ENCODE measurements at regions not wholly inside any gene's neighbourhood (a gene's known extent, or its start where the extent isn't known, plus 50 kb on each side); places are given as distances from the start of the nearest gene placed in this dataset.

- Histone ChIP-seq H3K4me3 (ENCODE audit: low read depth, low read length) (no peak overlapping the region), H3K4me1 (no peaks in the 10 kb centered on the region), H3K9me3 (no peaks in the 10 kb centered on the region), H3K36me3 (ENCODE audit: control insufficient read depth, insufficient read depth, low read length) (no peaks in the 10 kb centered on the region), H3K27me3 (replicated peaks; ENCODE audit: control insufficient read depth, insufficient read depth, low read length) (no peaks in the 10 kb centered on the region)
- BruUV-seq (replicated peaks) = no TSS peak
- Mint-ChIP-seq H3K4me3 (ENCODE audit: unreplicated experiment) (no peak overlapping the region), H3K36me3 (ENCODE audit: insufficient read depth, unreplicated experiment) (no peaks in the 10 kb centered on the region), H3K4me1 (ENCODE audit: low read depth, unreplicated experiment) (no peaks in the 10 kb centered on the region), H3K27ac (ENCODE audit: unreplicated experiment) (no peak overlapping the region), H3K27me3 (ENCODE audit: insufficient read depth, unreplicated experiment) (no peaks in the 10 kb centered on the region), H3K9me3 (ENCODE audit: unreplicated experiment) (no peaks in the 10 kb centered on the region)
- POLR2A ChIA-PET = no interaction called here
- CTCF ChIA-PET = no interaction called here
- no peak for TF ChIP-seq CTCF (IDR thresholded peaks at IDR 0.05; ENCODE audit: insufficient read depth in 1 of 2, low read depth in 1 of 2, low read length in 1 of 2, severe bottlenecking in 1 of 2, unreplicated experiment in 1 of 2)
- no peak for DNase-seq
- intact Hi-C loops (cut with micrococcal nuclease; ENCODE audit: unreplicated experiment) = no loop called here
These were observed 380.4 kb upstream of the SORCS1 start for GRCh38 chr10:107544706-107545520.

- H3K4me3 Mint-ChIP-seq (ENCODE audit: unreplicated experiment) = no peak overlapping the region
- no peaks in the 10 kb centered on the region for H3K27me3 Mint-ChIP-seq (ENCODE audit: insufficient read depth, unreplicated experiment)
- Histone ChIP-seq H3K9me3 (no peaks in the 10 kb centered on the region), H3K4me3 (ENCODE audit: low read depth, low read length) (no peak overlapping the region), H3K4me1 (no peaks in the 10 kb centered on the region), H3K27me3 (replicated peaks; ENCODE audit: control insufficient read depth, insufficient read depth, low read length) (no peaks in the 10 kb centered on the region), H3K36me3 (ENCODE audit: control insufficient read depth, insufficient read depth, low read length) (no peaks in the 10 kb centered on the region)
- no peaks in the 10 kb centered on the region for H3K9me3 Mint-ChIP-seq (ENCODE audit: unreplicated experiment)
- TF ChIP-seq CTCF (IDR thresholded peaks at IDR 0.05; ENCODE audit: insufficient read depth in 1 of 2, low read depth in 1 of 2, low read length in 1 of 2, severe bottlenecking in 1 of 2, unreplicated experiment in 1 of 2) = no peak
- ChIA-PET CTCF (no interaction called here), POLR2A (no interaction called here)
- BruUV-seq (replicated peaks) = no TSS peak
- no peak overlapping the region for H3K27ac Mint-ChIP-seq (ENCODE audit: unreplicated experiment)
- no peaks in the 10 kb centered on the region for H3K4me1 Mint-ChIP-seq (ENCODE audit: low read depth, unreplicated experiment)
- no peaks in the 10 kb centered on the region for H3K36me3 Mint-ChIP-seq (ENCODE audit: insufficient read depth, unreplicated experiment)
- no peak for DNase-seq
- intact Hi-C loops (cut with micrococcal nuclease; ENCODE audit: unreplicated experiment) = no loop called here
These were observed 378.1 kb upstream of the SORCS1 start for GRCh38 chr10:107542607-107543006.

GRCh38 chr10:107542016-107542415 is 377.5 kb upstream of the SORCS1 start:
- no peak overlapping the region for H3K27ac Mint-ChIP-seq (ENCODE audit: unreplicated experiment)
- POLR2A ChIA-PET = no interaction called here
- no peaks in the 10 kb centered on the region for H3K36me3 Mint-ChIP-seq (ENCODE audit: insufficient read depth, unreplicated experiment)
- H3K27me3 Mint-ChIP-seq (ENCODE audit: insufficient read depth, unreplicated experiment) = no peaks in the 10 kb centered on the region
- DNase-seq = no peak
- no peaks in the 10 kb centered on the region for H3K27me3 ChIP-seq (replicated peaks; ENCODE audit: control insufficient read depth, insufficient read depth, low read length)
- no TSS peak for BruUV-seq (replicated peaks)
- intact Hi-C loops (cut with micrococcal nuclease; ENCODE audit: unreplicated experiment) = no loop called here
- no peak overlapping the region for H3K4me3 ChIP-seq (ENCODE audit: low read depth, low read length)
- CTCF ChIA-PET = no interaction called here
- H3K36me3 ChIP-seq (ENCODE audit: control insufficient read depth, insufficient read depth, low read length) = no peaks in the 10 kb centered on the region
- no peaks in the 10 kb centered on the region for H3K9me3 ChIP-seq
- no peak overlapping the region for H3K4me3 Mint-ChIP-seq (ENCODE audit: unreplicated experiment)
- TF ChIP-seq CTCF (IDR thresholded peaks at IDR 0.05; ENCODE audit: insufficient read depth in 1 of 2, low read depth in 1 of 2, low read length in 1 of 2, severe bottlenecking in 1 of 2, unreplicated experiment in 1 of 2) = no peak
- no peaks in the 10 kb centered on the region for H3K4me1 ChIP-seq
- H3K9me3 Mint-ChIP-seq (ENCODE audit: unreplicated experiment) = no peaks in the 10 kb centered on the region
- no peaks in the 10 kb centered on the region for H3K4me1 Mint-ChIP-seq (ENCODE audit: low read depth, unreplicated experiment)
